BE2C (cell line): ENCODE measurements at regions not wholly inside any gene's neighbourhood (a gene's known extent, or its start where the extent isn't known, plus 50 kb on each side); places are given as distances from the start of the nearest gene placed in this dataset.

Experiments
- DNase-seq: peaks from one replicate; pipeline ENCODE4 v3.0.0-alpha.2; 2020
- H3K27me3 ChIP-seq: fragments of 250-450 bp; sonication (Bioruptor Pico); 2 replicates; pipeline ENCODE4 v1.5.1; 2020; ENCODE audit warnings: mild to moderate bottlenecking
- H3K36me3 ChIP-seq: fragments of 250-450 bp; sonication (Bioruptor Pico); 2 replicates; pipeline ENCODE4 v1.5.1; 2020; ENCODE audit warnings: mild to moderate bottlenecking
- H3K4me1 ChIP-seq: fragments of 250-450 bp; sonication (Bioruptor Pico); 2 replicates; pipeline ENCODE4 v1.5.1; 2020
- H3K4me3 ChIP-seq: 2 replicates; pipeline ENCODE4 v1.5.1; 2011; ENCODE audit warnings: low read depth, low read length
- H3K9me3 ChIP-seq: fragments of 250-450 bp; sonication (Bioruptor Pico); 2 replicates; pipeline ENCODE4 v1.5.1; 2020
- CTCF ChIP-seq: IDR thresholded peaks from 2 replicates; pipeline ENCODE4 v1.5.1; 2012; ENCODE audit warnings: mild to moderate bottlenecking, low read depth, low read length

- Histone ChIP-seq H3K9me3 (no peaks in the 10 kb centered on the region), H3K27me3 (peaks cover 16% of the 10 kb centered on the region), H3K4me3 (no peak overlapping the region), H3K4me1 (no peaks in the 10 kb centered on the region), H3K36me3 (no peaks in the 10 kb centered on the region)
- no peak for DNase-seq
- no peak for TF ChIP-seq CTCF
Observed at GRCh38 chr11:133776671-133777367, 68.5 kb downstream of the SPATA19 start.

- TF ChIP-seq CTCF, result no peak
- no peaks in the 10 kb centered on the region for H3K36me3 ChIP-seq
- H3K4me3 ChIP-seq, result no peak overlapping the region
- DNase-seq, result no peak
- no peaks in the 10 kb centered on the region for H3K27me3 ChIP-seq
- no peaks in the 10 kb centered on the region for H3K9me3 ChIP-seq
- H3K4me1 ChIP-seq, result no peaks in the 10 kb centered on the region
Observed at GRCh38 chr11:133762538-133762937, 82.8 kb downstream of the SPATA19 start.

- no peak for DNase-seq
- no peaks in the 10 kb centered on the region for H3K9me3 ChIP-seq
- peaks cover 40% of the 10 kb centered on the region for H3K27me3 ChIP-seq
- H3K4me1 ChIP-seq, result no peaks in the 10 kb centered on the region
- H3K36me3 ChIP-seq, result no peaks in the 10 kb centered on the region
- TF ChIP-seq CTCF, result no peak
- H3K4me3 ChIP-seq, result no peak overlapping the region
Observed at GRCh38 chr11:133753150-133753549, 92.2 kb downstream of the SPATA19 start.

GRCh38 chr11:133749841-133750240, 95.5 kb downstream of the SPATA19 start:
- Histone ChIP-seq H3K36me3 (no peaks in the 10 kb centered on the region), H3K4me1 (no peaks in the 10 kb centered on the region), H3K4me3 (no peak overlapping the region), H3K9me3 (no peaks in the 10 kb centered on the region), H3K27me3 (peaks cover 47% of the 10 kb centered on the region)
- no peak for TF ChIP-seq CTCF
- no peak for DNase-seq

- Histone ChIP-seq H3K36me3 (no peaks in the 10 kb centered on the region), H3K4me1 (no peaks in the 10 kb centered on the region), H3K9me3 (no peaks in the 10 kb centered on the region), H3K27me3 (peaks cover 37% of the 10 kb centered on the region), H3K4me3 (no peak overlapping the region)
- no peak for DNase-seq
- TF ChIP-seq CTCF, result no peak
Observed at GRCh38 chr11:133747409-133747808, 97.9 kb downstream of the SPATA19 start.

- H3K4me3 ChIP-seq, result no peak overlapping the region
- H3K4me1 ChIP-seq, result no peaks in the 10 kb centered on the region
- TF ChIP-seq CTCF, result no peak
Observed at GRCh38 chr11:133746663-133747306, 98.5 kb downstream of the SPATA19 start.

More at GRCh38 chr11:133746663-133747306, 98.5 kb downstream of the SPATA19 start:
- no peak for DNase-seq
- Histone ChIP-seq H3K36me3 (no peaks in the 10 kb centered on the region), H3K27me3 (peaks cover 31% of the 10 kb centered on the region), H3K9me3 (no peaks in the 10 kb centered on the region)
